WTC11 (cell line): ENCODE measurements at regions not wholly inside any gene's neighbourhood (a gene's known extent, or its start where the extent isn't known, plus 50 kb on each side); places are given as distances from the start of the nearest gene placed in this dataset.

Experiments
- ATAC-seq: fragments of 200-7000 bp; cut with Tn5 transposase; 2 replicates; pipeline ENCODE4 v1.10.0; 2021; ENCODE audit warnings: mild to moderate bottlenecking, moderate library complexity
- CTCF ChIA-PET: fragments of 300-600 bp; sonication (Branson Sonifier 250); formaldehyde crosslinking; loops from one replicate; lab custom pipeline; 2021; ENCODE audit warnings: antibody characterized with exemption; lab: Charles Lee
- POLR2A ChIA-PET: fragments of 350-600 bp; sonication (Branson Sonifier 250); formaldehyde crosslinking; loops from one replicate; lab custom pipeline; 2021; ENCODE audit warnings: antibody characterized with exemption; lab: Charles Lee
- DNase-seq: peaks from one replicate; pipeline ENCODE4 v3.0.0; 2021; ENCODE audit warnings: low spot score
- H3K27ac Mint-ChIP-seq: 2 replicates; pipeline ENCODE4 v1.8.0; 2021; ENCODE audit warnings: mixed read lengths
- H3K27me3 Mint-ChIP-seq: 2 replicates; pipeline ENCODE4 v1.8.0; 2021; ENCODE audit warnings: low read depth, mild to moderate bottlenecking, moderate library complexity, mixed read lengths
- H3K36me3 Mint-ChIP-seq: 2 replicates; pipeline ENCODE4 v1.8.0; 2021; ENCODE audit warnings: mixed read lengths
- H3K4me1 Mint-ChIP-seq: 2 replicates; pipeline ENCODE4 v1.8.0; 2022; ENCODE audit warnings: mixed read lengths
- H3K4me3 Mint-ChIP-seq: 2 replicates; pipeline ENCODE4 v1.8.0; 2021; ENCODE audit warnings: mild to moderate bottlenecking, moderate library complexity, mixed read lengths
- H3K9me3 Mint-ChIP-seq: 2 replicates; pipeline ENCODE4 v1.8.0; 2021; ENCODE audit warnings: mixed read lengths
- ATF1 ChIP-seq: sonication (generic); formaldehyde crosslinking; IDR thresholded peaks from 2 replicates; pipeline ENCODE4 v1.8.1; 2023; ENCODE audit warnings: mild to moderate bottlenecking, moderate library complexity, missing genetic modification reagents
- ATF3 ChIP-seq: sonication (generic); formaldehyde crosslinking; conservative IDR thresholded peaks from 2 replicates; pipeline ENCODE4 v1.8.1; 2022; ENCODE audit warnings: mild to moderate bottlenecking, missing genetic modification reagents
- CBFB ChIP-seq: sonication (generic); formaldehyde crosslinking; IDR thresholded peaks from 2 replicates; pipeline ENCODE4 v1.8.1; 2022; ENCODE audit warnings: mild to moderate bottlenecking, low read depth, missing genetic modification reagents
- CREB1 ChIP-seq: sonication (generic); formaldehyde crosslinking; IDR thresholded peaks from 2 replicates; pipeline ENCODE4 v1.8.0; 2023; ENCODE audit warnings: mild to moderate bottlenecking, missing genetic modification reagents
- ELF4 ChIP-seq: sonication (generic); formaldehyde crosslinking; IDR thresholded peaks from 2 replicates; pipeline ENCODE4 v1.8.1; 2022; ENCODE audit warnings: low read depth, mild to moderate bottlenecking, moderate library complexity, missing genetic modification reagents
- ESRRA ChIP-seq: sonication (generic); formaldehyde crosslinking; IDR thresholded peaks from 2 replicates; pipeline ENCODE4 v1.8.1; 2022; ENCODE audit warnings: mild to moderate bottlenecking, missing genetic modification reagents, borderline replicate concordance
- ETV6 ChIP-seq: sonication (generic); formaldehyde crosslinking; IDR thresholded peaks from 2 replicates; pipeline ENCODE4 v1.8.1; 2022; ENCODE audit warnings: mild to moderate bottlenecking, missing genetic modification reagents
- KAT7 ChIP-seq: sonication (generic); formaldehyde crosslinking; IDR thresholded peaks from 2 replicates; pipeline ENCODE4 v1.8.1; 2023; ENCODE audit warnings: missing genetic modification reagents, mild to moderate bottlenecking, borderline replicate concordance
- MLX ChIP-seq: sonication (generic); formaldehyde crosslinking; IDR thresholded peaks from 2 replicates; pipeline ENCODE4 v1.8.1; 2023; ENCODE audit warnings: mild to moderate bottlenecking, missing genetic modification reagents, moderate library complexity
- NR2C2 ChIP-seq: sonication (generic); formaldehyde crosslinking; IDR thresholded peaks from 2 replicates; pipeline ENCODE4 v1.8.0; 2022; ENCODE audit warnings: mild to moderate bottlenecking, missing genetic modification reagents
- NR3C1 ChIP-seq: sonication (generic); formaldehyde crosslinking; conservative IDR thresholded peaks from 2 replicates; pipeline ENCODE4 v1.8.1; 2023; ENCODE audit warnings: low read depth, mild to moderate bottlenecking, missing genetic modification reagents
- PREB ChIP-seq: sonication (generic); formaldehyde crosslinking; IDR thresholded peaks from 2 replicates; pipeline ENCODE4 v1.8.1; 2022; ENCODE audit warnings: mild to moderate bottlenecking, missing genetic modification reagents, moderate library complexity, borderline replicate concordance
- PRRX2 ChIP-seq: fragments of 250-450 bp; sonication (Bioruptor Pico); IDR thresholded peaks from 2 replicates; pipeline ENCODE4 v1.8.0; 2021; ENCODE audit warnings: mild to moderate bottlenecking
- ZNF219 ChIP-seq: sonication (generic); formaldehyde crosslinking; IDR thresholded peaks from 2 replicates; pipeline ENCODE4 v1.8.0; 2023; ENCODE audit warnings: missing genetic modification reagents, mild to moderate bottlenecking, borderline replicate concordance
- ZNF232 ChIP-seq: sonication (generic); formaldehyde crosslinking; IDR thresholded peaks from 2 replicates; pipeline ENCODE4 v1.8.0; 2022; ENCODE audit warnings: mild to moderate bottlenecking, missing genetic modification reagents
- ZNF317 ChIP-seq: sonication (generic); formaldehyde crosslinking; IDR thresholded peaks from 2 replicates; pipeline ENCODE4 v1.8.1; 2023; ENCODE audit warnings: low read depth, mild to moderate bottlenecking, moderate library complexity, missing genetic modification reagents, borderline replicate concordance
- ZNF416 ChIP-seq: fragments of 250-450 bp; sonication (Bioruptor Pico); IDR thresholded peaks from 2 replicates; pipeline ENCODE4 v1.9.0; 2021; ENCODE audit warnings: mild to moderate bottlenecking, inconsistent platforms
- ZNF423 ChIP-seq: fragments of 250-450 bp; sonication (Bioruptor Pico); IDR thresholded peaks from 2 replicates; pipeline ENCODE4 v2.1.2; 2022; ENCODE audit warnings: mild to moderate bottlenecking, moderate library complexity
- ZNF671 ChIP-seq: fragments of 250-450 bp; sonication (Bioruptor Pico); IDR thresholded peaks from 2 replicates; pipeline ENCODE4 v1.8.0; 2021; ENCODE audit warnings: mild to moderate bottlenecking
- TF ChIP-seq, protein P1 (sequence below): sonication (generic); formaldehyde crosslinking; IDR thresholded peaks from 2 replicates; pipeline ENCODE4 v1.8.1; 2023; ENCODE audit warnings: mild to moderate bottlenecking, missing genetic modification reagents
- TF ChIP-seq, protein P2 (sequence below): fragments of 250-450 bp; sonication (Bioruptor Pico); conservative IDR thresholded peaks from 2 replicates; pipeline ENCODE4 v1.9.0; 2021; ENCODE audit warnings: mild to moderate bottlenecking

- Mint-ChIP-seq H3K27ac (no peak overlapping the region), H3K36me3 (no peaks in the 10 kb centered on the region), H3K9me3 (peaks cover 3% of the 10 kb centered on the region; the same call in 1 of the 2 replicates), H3K4me3 (no peak overlapping the region), H3K4me1 (no peaks in the 10 kb centered on the region; the same call in 1 of the 2 replicates), H3K27me3 (no peaks in the 10 kb centered on the region)
- ChIA-PET POLR2A (no interaction called here), CTCF (no interaction called here)
- ATAC-seq: no peak
- no peak for DNase-seq
- TF ChIP-seq ETV6 (CRISPR knock-in tag) (no peak), ZNF423 (CRISPR knock-in tag) (no peak), ELF4 (no peak), ATF1 (CRISPR knock-in tag) (no peak), ZNF232 (no peak), CREB1 (CRISPR knock-in tag) (no peak)
Observed at GRCh38 chr4:27198246-27198645, 337.6 kb downstream of the STIM2 start.

DNA sequence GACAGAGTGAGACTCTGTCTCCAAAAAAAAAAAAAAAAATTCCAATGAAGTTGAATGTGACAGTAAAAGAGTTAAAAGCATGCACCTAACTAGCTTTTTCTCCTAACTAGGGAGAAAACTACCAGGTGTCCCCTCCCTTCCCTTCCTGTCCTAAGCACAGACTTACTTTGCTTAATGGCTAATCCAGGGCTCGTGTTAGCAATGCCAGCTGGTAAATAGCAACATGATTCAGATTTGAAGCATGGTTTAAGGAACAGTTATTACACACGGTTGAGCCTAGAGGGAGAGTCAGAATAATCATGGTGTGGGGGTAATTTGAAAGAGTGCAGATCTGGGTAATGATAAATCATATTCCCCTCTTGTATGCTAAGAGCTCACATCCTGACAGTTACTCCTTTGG, 338.3 kb downstream of the STIM2 start:
- POLR2A ChIA-PET: no interaction called here
- H3K9me3 Mint-ChIP-seq: peaks cover 7% of the 10 kb centered on the region; the same call in 1 of the 2 replicates
- no peak for DNase-seq
- no peaks in the 10 kb centered on the region for H3K36me3 Mint-ChIP-seq
- no peak overlapping the region for H3K27ac Mint-ChIP-seq
- no peaks in the 10 kb centered on the region for H3K27me3 Mint-ChIP-seq
- TF ChIP-seq KAT7 (CRISPR knock-in tag) (no peak), ZNF416 (CRISPR knock-in tag) (no peak), ESRRA (CRISPR knock-in tag) (no peak), ETV6 (CRISPR knock-in tag) (no peak), ZNF219 (CRISPR knock-in tag) (no peak), PREB (CRISPR knock-in tag) (no peak), ATF3 (CRISPR knock-in tag) (no peak), NR2C2 (CRISPR knock-in tag) (no peak), PRRX2 (CRISPR knock-in tag) (no peak), ZNF317 (CRISPR knock-in tag) (no peak), CBFB (CRISPR knock-in tag) (no peak), NR3C1 (CRISPR knock-in tag) (no peak), MLX (CRISPR knock-in tag) (no peak), ZNF671 (CRISPR knock-in tag) (no peak)
- TF ChIP-seq, protein P1, sequence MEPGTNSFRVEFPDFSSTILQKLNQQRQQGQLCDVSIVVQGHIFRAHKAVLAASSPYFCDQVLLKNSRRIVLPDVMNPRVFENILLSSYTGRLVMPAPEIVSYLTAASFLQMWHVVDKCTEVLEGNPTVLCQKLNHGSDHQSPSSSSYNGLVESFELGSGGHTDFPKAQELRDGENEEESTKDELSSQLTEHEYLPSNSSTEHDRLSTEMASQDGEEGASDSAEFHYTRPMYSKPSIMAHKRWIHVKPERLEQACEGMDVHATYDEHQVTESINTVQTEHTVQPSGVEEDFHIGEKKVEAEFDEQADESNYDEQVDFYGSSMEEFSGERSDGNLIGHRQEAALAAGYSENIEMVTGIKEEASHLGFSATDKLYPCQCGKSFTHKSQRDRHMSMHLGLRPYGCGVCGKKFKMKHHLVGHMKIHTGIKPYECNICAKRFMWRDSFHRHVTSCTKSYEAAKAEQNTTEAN (CRISPR knock-in tag): no peak
- TF ChIP-seq, protein P2, sequence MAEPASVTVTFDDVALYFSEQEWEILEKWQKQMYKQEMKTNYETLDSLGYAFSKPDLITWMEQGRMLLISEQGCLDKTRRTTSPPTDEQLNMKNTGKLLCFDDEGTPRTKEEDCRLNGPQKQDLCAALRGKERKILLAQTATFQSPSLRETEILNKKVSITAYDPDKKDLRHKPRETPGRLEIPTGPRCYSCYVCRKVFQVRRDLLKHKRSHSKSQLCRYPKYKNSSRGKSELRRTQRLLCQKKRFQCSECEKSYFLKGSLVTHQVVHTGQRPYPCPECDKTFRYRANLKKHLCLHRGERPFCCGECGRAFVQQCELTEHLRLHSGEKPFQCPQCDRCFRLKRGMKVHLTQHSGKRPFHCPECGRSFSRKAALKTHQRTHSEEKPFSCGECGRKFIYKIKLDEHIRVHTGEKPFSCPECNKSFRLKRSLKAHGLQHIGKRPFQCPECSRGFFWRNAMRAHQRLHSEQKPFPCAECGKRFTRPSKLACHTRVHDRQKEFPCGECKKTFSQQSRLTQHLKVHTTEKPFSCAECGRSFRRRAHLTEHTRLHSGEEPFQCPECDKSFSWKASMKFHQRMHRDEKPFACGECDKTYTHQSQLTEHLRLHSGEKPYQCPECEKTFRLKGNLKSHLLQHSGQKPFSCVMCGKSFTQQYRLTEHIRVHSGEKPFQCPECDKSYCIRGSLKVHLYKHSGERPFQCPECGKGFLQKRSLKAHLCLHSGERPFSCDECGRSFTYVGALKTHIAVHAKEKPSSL (CRISPR knock-in tag): no peak
- TF ChIP-seq, all 79 proteins: peak for 0
- no peak overlapping the region for H3K4me3 Mint-ChIP-seq
- no peak for ATAC-seq
- CTCF ChIA-PET: no interaction called here
- H3K4me1 Mint-ChIP-seq: no peaks in the 10 kb centered on the region; the same call in 1 of the 2 replicates
